ENCODE measurements at regions not wholly inside any gene's neighbourhood (a gene's known extent, or its start where the extent isn't known, plus 50 kb on each side); places are given as distances from the start of the nearest gene placed in this dataset.
"Not testable (repeated sequence)": the region's sequence is repeated elsewhere in the genome, so short reads cannot be mapped to it uniquely, and the experiment has no call there.

DNA sequence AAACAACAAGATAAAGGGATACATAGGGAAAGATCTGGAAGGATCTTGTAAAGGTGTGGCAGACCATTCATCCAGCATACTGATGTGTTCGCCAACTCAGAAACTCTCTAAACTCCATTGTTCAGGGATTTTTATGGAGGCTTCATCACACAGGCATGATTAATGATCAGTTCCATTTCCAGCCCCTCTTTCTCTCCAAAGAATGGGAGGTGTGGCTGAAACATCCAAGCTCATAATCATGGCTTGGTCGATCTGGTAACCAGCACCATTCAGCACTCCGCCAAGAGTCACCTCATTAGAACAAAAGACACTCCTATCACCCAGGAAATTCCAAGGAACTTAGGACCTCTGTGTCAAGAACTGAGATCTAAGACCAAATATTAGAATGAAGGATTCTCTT, 180.6 kb upstream of the RNPC3 start:
- DNase-seq = no peak

DNA sequence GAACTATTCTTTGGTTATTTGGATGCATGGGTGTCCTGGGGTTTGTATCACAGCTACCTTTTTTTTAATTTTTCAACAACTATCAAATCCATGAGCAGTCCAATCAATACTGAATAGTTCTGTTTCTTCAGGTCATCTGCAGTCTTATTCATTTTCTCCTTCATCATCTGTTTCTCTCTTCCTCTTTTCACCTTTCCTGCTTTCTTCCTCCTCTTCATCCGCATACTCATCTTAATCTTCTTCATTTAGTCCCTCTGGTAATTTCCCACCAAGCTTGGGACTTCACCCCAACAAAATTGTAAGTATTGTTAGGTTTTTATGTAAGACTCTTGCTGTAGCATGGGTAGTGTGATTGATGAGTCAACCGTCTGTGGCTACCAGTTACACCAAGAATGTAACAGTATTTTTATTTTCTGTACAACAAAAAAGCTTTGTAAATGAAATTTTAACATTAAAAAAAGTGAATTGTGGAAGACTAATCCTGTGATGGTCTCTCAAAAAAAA, 184.1 kb upstream of the RNPC3 start:
- DNase-seq = no peak

DNA sequence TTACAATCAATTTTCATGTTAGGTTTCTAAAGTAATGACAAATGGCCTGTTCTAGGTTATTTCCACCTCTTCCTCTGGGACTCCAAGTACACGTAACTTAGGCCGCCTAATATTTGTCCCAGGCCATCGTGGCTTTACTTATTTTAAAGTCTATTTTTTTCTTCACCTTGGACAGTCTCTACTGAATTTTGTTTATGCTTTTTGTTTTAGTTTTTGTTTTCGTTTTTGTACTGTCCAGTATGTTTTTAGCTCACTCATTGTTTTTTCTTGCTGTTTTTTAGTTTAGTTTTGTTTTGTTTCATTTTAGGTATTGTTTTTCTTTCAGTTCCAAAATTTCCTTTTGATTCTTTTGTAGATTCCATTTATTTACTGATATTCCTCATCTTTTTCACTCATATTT, 187.7 kb upstream of the RNPC3 start:
- DNase-seq = no peak

DNA sequence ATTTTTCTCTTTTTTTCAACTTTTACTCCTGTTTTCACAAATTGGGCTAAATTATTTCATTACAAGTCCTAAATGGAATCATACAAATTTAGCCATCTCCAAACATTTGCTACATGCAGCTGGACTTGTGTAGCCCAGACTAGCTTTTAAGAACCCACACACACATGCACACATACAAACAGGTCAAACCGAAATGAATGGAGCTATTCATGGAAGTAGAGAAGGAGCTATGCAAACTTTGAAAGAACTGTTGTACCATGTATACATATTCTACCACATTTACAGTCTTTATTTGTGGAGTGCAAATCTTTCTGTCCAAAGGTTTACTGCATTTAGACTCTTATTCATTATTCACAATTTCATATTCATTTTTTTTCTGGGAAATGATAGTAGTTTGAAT, 189.1 kb upstream of the RNPC3 start:
- no peak for DNase-seq

DNA sequence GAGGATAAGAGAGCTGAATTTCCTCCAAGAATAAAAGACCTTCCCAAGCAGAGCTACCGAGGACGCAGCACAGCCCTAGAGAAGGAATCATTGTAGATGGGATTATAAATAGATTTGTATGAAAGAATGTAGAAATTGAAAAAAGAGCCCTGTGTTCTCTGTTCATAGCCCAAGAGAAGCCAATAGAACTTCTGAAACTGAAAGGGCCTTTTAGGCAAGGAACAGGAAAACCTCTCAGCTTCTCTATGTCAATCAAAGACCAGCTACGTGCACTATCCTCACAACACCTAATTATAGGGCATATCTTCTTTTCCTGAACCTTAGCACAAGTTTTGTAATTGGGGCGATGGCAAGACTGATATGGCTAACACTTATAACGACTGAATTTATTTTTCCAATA, 192.4 kb upstream of the RNPC3 start:
- DNase-seq = no peak

DNA sequence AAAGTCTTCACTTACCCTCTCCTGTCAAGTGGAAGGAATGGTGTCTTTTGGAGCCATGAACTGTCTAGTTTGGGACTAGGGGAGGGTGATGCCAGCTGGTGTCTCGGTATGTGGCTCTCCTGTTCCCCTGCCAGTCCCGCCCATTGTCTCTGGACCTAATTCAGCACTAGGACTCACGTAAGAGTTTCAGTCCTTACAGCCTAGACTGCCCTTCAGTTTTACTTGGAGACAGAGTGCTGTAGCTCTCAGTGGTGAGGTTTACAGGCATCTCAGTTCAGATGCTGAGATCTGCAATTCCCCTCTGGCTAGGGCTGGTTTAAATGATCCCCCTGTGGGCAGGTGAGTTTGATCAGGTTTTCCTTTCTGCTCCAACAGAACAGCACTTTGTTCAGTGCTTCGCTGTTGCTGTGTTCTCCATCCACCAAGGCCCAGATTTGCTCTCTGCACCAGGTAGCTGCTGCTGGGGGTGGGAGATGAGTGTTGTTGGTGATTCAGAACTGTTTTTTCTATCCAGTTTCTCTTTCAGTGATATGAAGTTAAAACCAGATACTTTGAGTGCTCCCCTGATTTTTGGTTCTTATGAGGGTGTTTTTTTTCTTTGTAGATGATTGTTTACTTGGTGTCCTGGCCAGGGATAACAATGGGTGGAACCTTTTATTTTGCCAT, 198.3 kb upstream of the RNPC3 start:
- no peak for DNase-seq

DNA sequence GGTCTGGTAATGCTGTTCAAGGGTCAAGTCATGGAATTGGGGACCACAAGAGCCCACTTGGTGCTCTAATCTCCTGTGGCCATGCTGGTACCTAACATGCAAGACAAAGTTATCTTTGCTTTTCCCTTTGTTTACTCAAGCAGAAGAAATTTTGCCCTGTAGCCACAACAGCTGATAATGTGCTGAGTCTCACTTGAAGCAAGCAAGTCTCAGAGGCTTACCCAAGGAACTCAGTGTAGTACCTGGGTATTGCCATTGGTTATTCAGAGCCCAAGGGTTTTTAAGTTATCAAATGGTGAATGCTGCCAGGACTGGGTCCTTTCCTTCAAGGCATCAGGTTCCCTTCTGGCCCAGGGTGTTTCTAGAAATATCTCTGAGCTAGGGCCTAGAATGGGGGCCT, 198.9 kb upstream of the RNPC3 start:
- no peak for DNase-seq

DNA sequence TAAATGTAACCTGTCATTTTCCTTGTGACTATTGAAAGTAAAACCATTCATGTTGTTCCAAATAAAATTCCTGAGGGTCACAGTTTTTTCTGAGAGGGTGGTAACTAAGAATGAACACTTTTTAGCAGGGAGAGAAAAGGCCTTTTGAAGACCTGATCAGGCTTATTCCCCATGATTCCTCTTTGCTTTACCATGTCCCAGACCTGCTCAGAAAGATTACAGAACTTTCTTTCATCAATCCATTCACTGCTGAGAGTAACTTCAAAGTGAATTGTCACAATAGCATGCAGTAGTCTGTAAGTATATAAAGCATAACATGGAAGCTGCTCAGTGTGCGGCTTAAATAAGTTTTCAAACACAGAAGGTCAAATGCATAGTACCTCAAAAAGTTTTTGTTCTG, 201.5 kb upstream of the COL11A1 start:
- no peak for DNase-seq

DNA sequence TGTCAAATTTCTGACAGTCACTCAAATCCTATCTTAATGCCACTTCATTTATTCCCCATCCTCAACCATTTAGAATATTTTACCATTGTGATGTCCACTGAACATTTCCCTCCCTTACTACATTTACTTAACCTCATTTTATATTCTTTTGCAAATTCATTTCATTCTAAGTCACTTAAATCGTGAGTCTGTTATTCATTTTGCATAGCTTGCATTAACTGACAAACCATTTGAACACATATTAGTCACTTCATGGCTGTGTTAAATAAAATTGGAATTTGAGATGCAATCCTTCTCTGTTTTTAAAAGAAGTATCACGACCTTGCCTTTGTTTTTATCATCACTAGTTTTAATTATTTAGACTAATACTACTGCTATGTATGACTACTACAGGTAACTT, 199.4 kb upstream of the COL11A1 start:
- DNase-seq = no peak

DNA sequence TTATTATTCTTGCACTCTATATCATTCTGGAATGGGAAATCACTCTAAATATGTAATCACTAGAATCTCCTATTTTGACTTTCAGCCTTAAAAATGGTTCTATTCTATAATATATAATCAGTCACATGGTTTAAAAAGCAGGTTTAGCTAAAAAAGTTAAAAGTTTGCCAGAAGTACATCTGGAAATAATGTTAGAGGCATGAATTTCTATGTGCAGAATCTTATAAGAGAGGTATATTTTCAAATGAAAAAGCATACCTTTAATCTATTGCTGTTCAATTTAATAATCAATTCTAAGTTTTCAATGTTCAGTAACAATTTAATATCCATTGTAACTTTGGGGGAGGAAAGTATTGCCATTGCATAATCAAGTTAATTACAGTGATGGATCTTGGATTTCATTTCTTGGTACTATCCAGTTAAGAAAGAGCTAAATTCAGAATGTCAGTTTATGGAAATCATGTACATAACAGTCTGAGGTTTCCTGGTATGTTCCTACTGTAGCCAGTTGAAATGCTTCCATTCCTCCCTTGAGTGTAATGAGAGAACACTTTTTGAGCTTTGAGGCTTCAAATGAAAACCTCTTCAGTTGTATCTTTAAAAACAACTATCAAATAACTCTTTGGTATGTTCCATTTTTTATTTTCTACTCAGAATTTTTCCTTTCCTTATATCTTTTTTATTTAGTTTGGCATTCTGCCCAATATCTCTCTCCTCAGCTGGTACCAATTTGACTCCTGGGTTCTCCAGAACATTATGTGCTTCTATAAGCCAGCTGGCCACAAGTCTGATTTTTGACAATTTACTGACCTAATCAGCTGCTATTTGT, 175.7 kb upstream of the COL11A1 start:
- DNase-seq = no peak

DNA sequence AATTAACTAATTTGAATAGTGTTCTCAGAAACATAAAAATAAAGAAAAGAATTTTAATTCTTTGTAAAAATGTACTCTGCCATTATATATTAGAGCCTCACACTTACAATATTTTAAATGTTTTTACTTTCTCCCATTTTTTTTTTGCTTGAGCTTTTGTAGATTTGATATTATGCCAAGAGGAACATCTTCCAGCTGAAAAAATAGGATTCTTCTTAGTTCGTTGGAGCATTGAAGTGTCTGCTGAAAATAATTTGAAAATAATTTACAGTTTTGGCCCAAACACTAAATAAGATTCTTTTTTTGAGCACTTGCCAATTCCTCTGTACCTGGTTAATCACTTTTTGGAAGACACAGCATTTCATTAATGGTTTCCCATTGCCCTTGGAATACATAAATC, 175.0 kb upstream of the COL11A1 start:
- DNase-seq = no peak

DNA sequence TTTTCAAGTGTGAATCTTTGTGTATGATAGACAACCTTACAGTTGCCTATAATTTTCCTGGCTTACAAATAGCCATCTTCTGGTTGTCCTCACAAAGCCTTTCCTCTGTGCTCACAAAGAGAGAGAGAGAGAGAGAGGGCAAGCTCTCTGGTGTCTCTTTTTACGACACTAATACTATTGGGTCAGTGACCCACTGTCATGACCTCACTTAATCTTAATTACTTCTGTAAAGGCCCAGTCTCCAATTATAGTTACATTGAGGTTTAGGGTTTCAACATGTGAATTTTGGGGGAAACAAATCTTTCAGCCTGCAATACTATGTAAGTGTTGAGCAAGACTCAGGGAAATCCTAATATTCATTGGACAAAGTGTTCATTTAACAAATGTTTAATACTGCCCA, 167.4 kb upstream of the COL11A1 start:
- no peak for DNase-seq

DNA sequence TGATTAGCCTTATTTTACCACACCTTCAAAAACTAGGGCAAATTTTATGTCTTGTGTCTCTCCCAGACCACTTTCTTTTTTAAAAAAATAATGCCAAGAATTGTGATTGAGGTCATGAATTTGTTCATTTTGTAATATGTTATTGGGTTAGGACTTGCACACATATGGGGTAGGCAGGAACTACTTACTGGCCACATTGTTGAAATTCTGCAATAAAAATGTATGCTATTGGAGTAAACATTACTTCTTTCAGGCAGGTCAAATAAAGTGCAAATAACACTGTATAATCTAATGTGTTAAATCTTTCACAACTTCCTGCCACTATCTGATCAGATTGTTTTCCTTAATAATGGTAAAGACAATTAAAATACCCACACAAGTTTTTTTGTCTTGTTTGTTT, 166.6 kb upstream of the COL11A1 start:
- no peak for DNase-seq

DNA sequence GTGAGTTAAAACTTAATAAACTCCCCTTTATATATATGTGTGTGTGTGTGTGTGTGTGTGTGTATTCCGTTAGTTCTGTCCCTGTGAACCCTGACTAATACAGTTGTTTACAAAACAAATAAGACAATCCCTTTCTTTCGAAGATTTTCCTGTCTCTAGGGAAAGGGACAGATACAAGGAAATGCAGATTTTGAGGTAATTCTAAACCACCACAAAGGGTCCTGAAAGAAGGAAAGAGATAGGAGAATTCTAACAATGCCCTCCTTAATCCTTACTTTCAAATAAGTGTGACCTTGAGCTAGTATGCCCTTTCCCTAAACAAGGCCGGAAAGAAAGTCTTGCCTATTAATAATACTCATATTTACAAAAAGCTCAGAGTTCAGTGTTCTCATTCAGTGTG, 164.8 kb upstream of the COL11A1 start:
- no peak for DNase-seq

DNA sequence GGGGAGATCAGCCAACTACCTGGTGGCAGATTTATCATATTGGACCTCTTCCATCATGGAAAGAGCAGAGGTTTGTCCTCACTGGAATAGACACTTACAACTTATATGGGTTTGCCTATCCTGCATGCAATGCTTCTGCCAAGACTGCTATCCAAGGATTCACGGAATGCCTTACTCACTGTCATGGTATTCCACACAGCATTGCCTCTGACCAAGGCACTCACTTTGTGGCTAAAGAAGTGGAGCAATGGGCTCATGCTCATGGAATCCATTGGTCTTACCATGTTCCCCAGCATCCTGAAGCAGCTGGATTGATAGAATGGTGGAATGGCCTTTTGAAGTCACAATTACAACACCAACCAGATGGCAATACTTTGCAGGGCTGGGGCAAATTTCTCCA, 163.1 kb upstream of the COL11A1 start:
- not testable (repeated sequence) for DNase-seq

DNA sequence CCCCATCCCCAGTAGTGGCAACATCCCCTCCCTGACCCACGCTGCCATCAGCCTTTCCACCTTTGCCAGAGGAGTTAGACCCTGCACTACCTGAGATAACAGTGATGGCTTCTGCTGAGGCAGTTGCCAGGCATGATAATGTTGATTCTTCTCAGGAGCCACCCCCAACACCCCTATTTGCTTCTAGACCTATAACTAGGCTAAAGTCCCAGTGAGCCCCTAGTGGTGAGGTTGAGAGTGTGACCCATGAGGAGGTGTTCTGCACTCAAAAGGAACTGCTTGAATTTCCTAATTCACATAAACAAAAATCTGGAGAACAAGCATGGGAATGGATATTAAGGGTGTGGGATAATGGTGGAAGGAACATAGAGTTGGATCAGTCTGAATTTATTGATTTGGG, 159.6 kb upstream of the COL11A1 start:
- no peak for DNase-seq

DNA sequence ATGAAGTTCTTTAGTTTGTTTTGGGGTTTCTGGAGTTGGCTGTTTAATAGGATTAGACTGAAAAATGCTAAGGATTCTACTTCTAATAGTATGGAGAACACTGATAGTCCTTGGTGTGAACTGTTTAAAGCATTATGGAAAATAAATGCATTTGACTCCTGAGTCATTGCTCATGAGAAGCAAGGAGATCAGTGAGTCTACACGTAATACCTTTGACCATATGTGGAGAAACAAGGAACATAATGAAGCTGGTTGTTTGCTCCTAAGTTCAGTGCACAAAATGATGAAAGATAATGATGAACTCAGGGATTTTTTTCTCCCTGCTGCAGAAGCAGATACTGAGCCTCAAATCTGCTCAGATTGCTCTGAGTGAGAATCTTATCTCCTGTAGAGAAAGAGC, 158.9 kb upstream of the COL11A1 start:
- no peak for DNase-seq

DNA sequence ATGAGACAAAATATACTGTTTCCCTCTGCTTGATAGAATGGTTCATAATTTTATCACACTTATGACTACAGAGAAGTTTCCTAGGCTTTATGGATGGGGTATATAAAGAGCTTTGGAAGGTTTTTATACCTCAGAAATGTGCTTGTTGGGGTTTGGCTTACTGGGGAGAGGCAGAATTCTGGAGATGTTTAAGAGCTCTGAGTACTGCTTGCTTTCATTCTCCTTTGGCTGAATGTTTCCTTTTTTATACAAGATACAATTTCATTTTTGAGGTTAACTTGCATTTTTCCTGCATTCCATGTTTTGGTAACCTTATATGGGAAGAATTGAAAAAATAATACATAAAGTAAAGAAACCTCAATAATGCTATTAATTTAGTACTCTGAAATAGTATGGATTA, 157.7 kb upstream of the COL11A1 start:
- no peak for DNase-seq

DNA sequence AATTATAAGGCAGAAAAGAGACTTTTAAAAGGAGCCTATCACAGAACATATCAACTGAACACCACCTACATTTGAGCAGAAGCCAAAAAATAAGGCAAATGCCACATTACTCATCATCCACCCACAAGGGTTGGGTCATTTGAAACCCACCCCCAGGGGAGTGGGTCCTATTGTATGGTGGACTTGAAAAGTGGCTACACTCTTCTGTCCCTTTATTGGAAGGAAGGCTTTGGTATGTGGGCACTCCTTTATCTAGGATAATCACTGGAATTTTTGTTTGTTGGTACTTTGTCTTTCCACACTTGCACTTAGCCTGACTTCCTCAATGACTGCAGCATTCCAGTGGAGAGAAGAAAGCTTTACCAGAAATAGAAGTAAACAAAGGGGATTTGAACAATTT, 157.2 kb upstream of the COL11A1 start:
- DNase-seq = no peak

DNA sequence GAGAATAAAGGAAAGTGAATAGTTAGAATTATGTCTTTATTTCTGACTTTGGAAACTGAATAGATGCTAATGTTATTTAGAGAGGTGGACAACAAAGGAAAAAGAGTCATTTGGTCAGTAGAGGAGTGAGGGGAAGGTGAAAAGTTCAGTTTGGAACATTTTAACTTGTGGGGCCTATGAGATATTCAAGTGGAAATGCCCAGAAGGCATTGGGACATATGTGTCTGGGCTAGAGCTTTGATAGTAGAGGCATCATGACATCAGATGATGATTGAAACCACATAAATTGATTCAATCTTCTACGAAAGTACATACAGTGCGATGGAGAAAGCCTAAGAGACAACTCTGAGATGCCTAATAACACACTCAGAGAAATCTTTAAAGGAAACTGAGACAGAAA, 151.7 kb upstream of the COL11A1 start:
- DNase-seq = no peak

DNA sequence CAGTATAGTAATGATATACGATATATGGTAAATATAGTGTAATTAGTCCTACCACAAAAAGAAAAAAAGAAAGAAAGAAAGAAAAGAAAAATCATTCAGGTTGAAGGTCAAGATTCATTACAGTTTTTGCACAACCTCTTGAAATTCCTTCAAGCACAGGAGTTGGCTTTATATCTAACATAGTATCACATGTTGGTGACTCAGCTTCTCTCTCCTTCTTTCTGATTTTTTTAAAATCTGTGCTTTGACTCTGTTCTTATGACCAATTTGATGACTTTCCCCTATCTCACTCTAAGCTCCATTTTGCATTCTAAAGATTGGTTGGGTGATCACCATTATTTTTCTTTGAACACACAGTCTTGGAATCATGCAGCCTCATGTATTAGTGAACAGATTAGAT, 148.2 kb upstream of the COL11A1 start:
- no peak for DNase-seq

DNA sequence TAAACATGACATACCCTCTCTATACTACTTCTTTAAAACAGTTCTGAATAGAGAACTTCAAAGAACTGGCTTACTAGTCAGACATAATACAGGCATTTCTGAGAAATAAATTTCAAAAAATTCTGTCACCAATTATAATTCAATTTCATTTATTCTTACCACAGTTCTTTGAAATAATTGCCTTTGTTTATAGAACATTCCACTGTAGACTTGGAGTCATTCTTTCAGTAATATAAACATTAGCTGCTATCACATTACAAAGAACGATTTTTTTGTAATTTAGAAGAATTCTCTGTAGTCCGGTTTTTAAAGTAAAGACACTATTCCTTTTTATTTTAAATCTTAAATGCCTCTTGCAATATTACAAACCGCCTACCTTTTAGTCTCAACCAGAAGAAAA, 146.4 kb upstream of the COL11A1 start:
- DNase-seq = no peak

DNA sequence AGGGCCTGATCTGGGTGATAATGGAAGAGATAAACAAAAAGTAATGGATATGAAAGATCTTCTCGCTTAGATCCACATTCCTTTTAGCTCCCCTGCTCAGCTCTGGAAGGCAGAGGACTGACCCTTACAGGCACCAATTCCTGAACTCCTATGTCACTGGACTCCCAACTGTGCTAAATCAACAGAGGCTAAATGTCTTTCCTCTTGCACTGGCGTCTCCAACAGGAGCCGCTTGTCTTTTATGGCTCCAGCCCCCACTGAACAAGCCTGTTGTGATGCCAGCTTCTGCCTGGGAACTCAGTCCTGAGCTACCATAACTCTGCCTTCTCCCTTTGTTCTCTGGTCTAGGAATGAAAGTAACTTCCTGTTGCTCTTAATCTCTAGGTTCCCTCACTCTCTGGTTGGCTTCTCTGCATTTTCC, 142.1 kb upstream of the COL11A1 start:
- DNase-seq = no peak

DNA sequence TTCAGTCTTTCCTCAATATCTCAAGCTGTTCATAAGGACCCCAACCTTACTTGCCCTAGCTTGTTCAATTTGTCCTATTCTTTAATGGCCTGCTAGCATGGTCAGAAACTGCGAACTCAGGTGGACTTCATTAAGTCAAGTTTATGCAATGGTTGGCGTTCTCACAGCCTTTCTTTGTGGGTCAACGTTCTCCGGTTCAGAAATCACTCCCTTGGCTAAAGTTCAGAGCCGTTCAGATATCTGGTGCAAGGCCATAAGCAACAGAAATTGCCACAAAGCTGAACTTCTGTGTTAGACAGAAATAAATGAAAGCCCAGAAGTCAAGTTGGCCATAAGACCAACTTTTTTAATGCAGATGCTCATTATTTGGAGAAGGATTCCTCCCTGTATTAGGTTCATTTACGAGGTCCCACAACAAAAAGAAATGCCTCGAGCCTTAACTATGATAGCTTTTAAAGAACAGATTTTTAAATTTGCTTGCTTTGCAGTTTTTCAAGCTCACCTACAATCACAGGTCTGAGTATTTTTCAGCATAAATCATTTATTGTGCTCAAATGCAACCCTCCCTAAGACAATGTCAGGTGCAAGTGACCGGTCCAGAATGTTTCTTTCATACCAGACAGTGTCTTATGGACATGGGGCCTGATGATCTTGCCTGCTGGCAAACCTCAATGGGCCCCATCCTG, 140.2 kb upstream of the COL11A1 start:
- DNase-seq = no peak
